ENCODE measurements at regions not wholly inside any gene's neighbourhood (a gene's known extent, or its start where the extent isn't known, plus 50 kb on each side); places are given as distances from the start of the nearest gene placed in this dataset.

DNA sequence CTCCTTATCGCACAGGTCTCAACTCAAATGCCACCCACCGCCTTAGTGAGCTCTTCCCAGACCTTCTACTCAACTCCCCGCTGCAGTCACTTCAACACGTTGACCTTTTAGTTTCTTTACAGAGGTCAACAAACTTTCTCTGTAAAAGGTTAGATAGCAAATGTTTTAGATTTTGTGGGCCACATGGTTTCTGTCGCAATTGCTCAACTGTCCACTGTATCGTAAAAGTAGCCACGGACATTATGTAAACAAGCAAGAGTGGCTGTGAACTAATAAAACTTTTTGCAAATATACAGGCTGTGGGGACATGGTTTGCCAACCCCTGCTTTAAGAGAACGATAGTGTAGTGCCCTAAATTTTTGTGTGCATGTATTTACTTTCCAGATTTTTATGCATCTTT lies 247.6 kb upstream of the TSHZ2 start:
- TF ChIP-seq, protein P1, sequence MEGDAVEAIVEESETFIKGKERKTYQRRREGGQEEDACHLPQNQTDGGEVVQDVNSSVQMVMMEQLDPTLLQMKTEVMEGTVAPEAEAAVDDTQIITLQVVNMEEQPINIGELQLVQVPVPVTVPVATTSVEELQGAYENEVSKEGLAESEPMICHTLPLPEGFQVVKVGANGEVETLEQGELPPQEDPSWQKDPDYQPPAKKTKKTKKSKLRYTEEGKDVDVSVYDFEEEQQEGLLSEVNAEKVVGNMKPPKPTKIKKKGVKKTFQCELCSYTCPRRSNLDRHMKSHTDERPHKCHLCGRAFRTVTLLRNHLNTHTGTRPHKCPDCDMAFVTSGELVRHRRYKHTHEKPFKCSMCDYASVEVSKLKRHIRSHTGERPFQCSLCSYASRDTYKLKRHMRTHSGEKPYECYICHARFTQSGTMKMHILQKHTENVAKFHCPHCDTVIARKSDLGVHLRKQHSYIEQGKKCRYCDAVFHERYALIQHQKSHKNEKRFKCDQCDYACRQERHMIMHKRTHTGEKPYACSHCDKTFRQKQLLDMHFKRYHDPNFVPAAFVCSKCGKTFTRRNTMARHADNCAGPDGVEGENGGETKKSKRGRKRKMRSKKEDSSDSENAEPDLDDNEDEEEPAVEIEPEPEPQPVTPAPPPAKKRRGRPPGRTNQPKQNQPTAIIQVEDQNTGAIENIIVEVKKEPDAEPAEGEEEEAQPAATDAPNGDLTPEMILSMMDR (IDR thresholded peaks at IDR 0.05), result no peak
- TF ChIP-seq POLR2A (IDR thresholded peaks at IDR 0.05), result no peak

Measured in Peyer's patch (tissue), 4 donors.